H1 (cell line): ENCODE measurements at regions not wholly inside any gene's neighbourhood (a gene's known extent, or its start where the extent isn't known, plus 50 kb on each side); places are given as distances from the start of the nearest gene placed in this dataset.

Experiments used
- CTCF ChIA-PET: fragments of 300-600 bp; sonication (Branson Sonifier 250); formaldehyde crosslinking; loops from one replicate; lab custom pipeline; 2021; ENCODE audit not compliant: partially characterized antibody; lab: Charles Lee
- POLR2A ChIA-PET: fragments of 300-600 bp; sonication (Branson Sonifier 250); formaldehyde crosslinking; loops from one replicate; lab custom pipeline; 2021; ENCODE audit warnings: inconsistent platforms; ENCODE audit not compliant: partially characterized antibody; lab: Charles Lee
- DNase-seq, 2 experiments: peaks; one replicate each; pipeline versions ENCODE4 v3.0.0 to v3.0.0-alpha.2; 2010 to 2022; ENCODE audit warnings: low spot score in 2 of 2, low read depth in 1 of 2, mixed read lengths in 1 of 2
- FAIRE-seq: peaks from 2 replicates; lab custom pipeline; 2011; peaks lifted over from hg19 to GRCh38; lab: Jason Lieb, UNC
- H2AFZ ChIP-seq: 2 replicates; pipeline ENCODE4 v1.8.1; 2012; ENCODE audit warnings: low read length, inconsistent platforms
- H2AK5ac ChIP-seq: 2 replicates; pipeline ENCODE4 v1.6.1; 2013; ENCODE audit warnings: low read depth, low read length
- H2BK120ac ChIP-seq: replicated peaks from 2 replicates; pipeline ENCODE3; 2013; ENCODE audit warnings: low read depth, low read length, inconsistent platforms
- H2BK12ac ChIP-seq: 2 replicates; pipeline ENCODE4 v1.6.1; 2013; ENCODE audit warnings: low read depth, low read length
- H2BK15ac ChIP-seq: 2 replicates; pipeline ENCODE4 v1.6.1; 2013; ENCODE audit warnings: low read length
- H2BK20ac ChIP-seq: 2 replicates; pipeline ENCODE4 v1.6.1; 2013; ENCODE audit warnings: low read length
- H2BK5ac ChIP-seq: 2 replicates; pipeline ENCODE4 v1.6.1; 2013; ENCODE audit warnings: low read depth, low read length
- H3K14ac ChIP-seq: 2 replicates; pipeline ENCODE4 v1.6.1; 2013; ENCODE audit warnings: inconsistent platforms; ENCODE audit not compliant: insufficient read length
- H3K18ac ChIP-seq: 2 replicates; pipeline ENCODE4 v1.6.1; 2013; ENCODE audit warnings: low read length; ENCODE audit errors: extremely low read depth
- H3K23ac ChIP-seq: 2 replicates; pipeline ENCODE4 v1.6.1; 2013; ENCODE audit warnings: inconsistent platforms; ENCODE audit not compliant: insufficient read length
- H3K23me2 ChIP-seq: 2 replicates; pipeline ENCODE4 v1.6.1; 2013; ENCODE audit warnings: low read depth, low read length
- H3K27ac ChIP-seq: 2 replicates; pipeline ENCODE4 v1.6.1; 2011; ENCODE audit warnings: low read depth, low read length, inconsistent platforms
- H3K27me3 ChIP-seq, 4 experiments: replicated peaks in 1 of 4; 1 replicate in 1 of 4; 2 replicates in 3 of 4; pipeline versions ENCODE4 v1.6.1 to v1.8.1; 2011 to 2013; ENCODE audit warnings: low read length in 3 of 4, mild to moderate bottlenecking in 3 of 4, inconsistent platforms in 2 of 4, mixed read lengths in 2 of 4, moderate library complexity in 1 of 4; ENCODE audit not compliant: control insufficient read depth in 3 of 4, insufficient read depth in 3 of 4; ENCODE audit errors: extremely low read depth in 1 of 4
- H3K36me3 ChIP-seq, 4 experiments: 2 replicates each; pipeline versions ENCODE4 v1.6.1 to v1.8.1; 2011 to 2013; ENCODE audit warnings: mild to moderate bottlenecking in 4 of 4, low read length in 3 of 4, moderate library complexity in 2 of 4, control low read depth in 1 of 4, inconsistent platforms in 1 of 4; ENCODE audit not compliant: insufficient read depth in 4 of 4, control insufficient read depth in 2 of 4
- H3K4ac ChIP-seq: replicated peaks from 2 replicates; pipeline ENCODE3; 2013; ENCODE audit warnings: low read length, low read depth, mixed read lengths, inconsistent platforms; ENCODE audit not compliant: insufficient read length
- H3K4me1 ChIP-seq, 4 experiments: replicated peaks in 1 of 4; 1 replicate in 1 of 4; 2 replicates in 3 of 4; pipeline versions ENCODE4 v1.6.1 to v1.8.1; 2011 to 2013; ENCODE audit warnings: low read length in 3 of 4, inconsistent platforms in 2 of 4, mixed read lengths in 1 of 4; ENCODE audit not compliant: insufficient read depth in 4 of 4, control insufficient read depth in 3 of 4
- H3K4me2 ChIP-seq, 2 experiments: 2 replicates each; pipeline versions ENCODE4 v1.6.1 to v1.8.1; 2011 to 2013; ENCODE audit warnings: low read depth in 2 of 2, low read length in 2 of 2, control low read depth in 1 of 2, inconsistent platforms in 1 of 2, mild to moderate bottlenecking in 1 of 2; ENCODE audit not compliant: insufficient read depth in 1 of 2
- H3K4me3 ChIP-seq, 4 experiments: fragments of 200-600, 300-600 bp in 1 of 4; sonication (generic), shearing (Covaris generic), sonication (Bioruptor Twin) in 1 of 4; 2 replicates each; pipeline versions ENCODE4 v1.5.1 to v1.8.1; 2011 to 2016; ENCODE audit warnings: low read length in 4 of 4, low read depth in 3 of 4, control low read depth in 2 of 4, inconsistent platforms in 2 of 4, mild to moderate bottlenecking in 2 of 4, mixed read lengths in 1 of 4, moderate library complexity in 1 of 4; ENCODE audit not compliant: insufficient read depth in 2 of 4; ENCODE audit errors: extremely low read depth in 1 of 4
- H3K56ac ChIP-seq: replicated peaks from 2 replicates; pipeline ENCODE3; 2013; ENCODE audit warnings: low read depth, mild to moderate bottlenecking, mixed read lengths, low read length, inconsistent platforms; ENCODE audit not compliant: insufficient read length
- H3K79me1 ChIP-seq: 2 replicates; pipeline ENCODE4 v1.6.1; 2013; ENCODE audit warnings: low read depth, low read length, control low read depth
- H3K79me2 ChIP-seq, 2 experiments: 2 replicates each; pipeline versions ENCODE4 v1.6.1 to v1.8.1; 2012 to 2013; ENCODE audit warnings: low read length in 2 of 2, mild to moderate bottlenecking in 2 of 2, inconsistent platforms in 1 of 2; ENCODE audit not compliant: insufficient read depth in 2 of 2, control insufficient read depth in 1 of 2
- H3K9ac ChIP-seq, 4 experiments: replicated peaks in 1 of 4; 1 replicate in 1 of 4; 2 replicates in 3 of 4; pipeline versions ENCODE4 v1.6.1 to v1.8.1; 2011 to 2013; ENCODE audit warnings: low read depth in 3 of 4, low read length in 3 of 4, control low read depth in 2 of 4, mild to moderate bottlenecking in 2 of 4, moderate library complexity in 2 of 4, inconsistent platforms in 1 of 4; ENCODE audit errors: extremely low read depth in 1 of 4
- H3K9me3 ChIP-seq, 2 experiments: 2 replicates each; pipeline versions ENCODE4 v1.6.1 to v1.8.1; 2012 to 2013; ENCODE audit warnings: mild to moderate bottlenecking in 2 of 2, moderate library complexity in 2 of 2, control low read depth in 1 of 2, inconsistent platforms in 1 of 2, low read depth in 1 of 2, low read length in 1 of 2, mixed read lengths in 1 of 2; ENCODE audit not compliant: insufficient read depth in 2 of 2
- H4K20me1 ChIP-seq, 2 experiments: replicated peaks in 1 of 2; 2 replicates each; pipeline versions ENCODE3 to v1.8.1; 2011 to 2013; ENCODE audit warnings: inconsistent platforms in 2 of 2, low read length in 2 of 2, mild to moderate bottlenecking in 1 of 2; ENCODE audit not compliant: insufficient read depth in 2 of 2, control insufficient read depth in 1 of 2
- H4K5ac ChIP-seq: 2 replicates; pipeline ENCODE4 v1.6.1; 2013; ENCODE audit warnings: low read length, low read depth, mixed read lengths, inconsistent platforms; ENCODE audit not compliant: insufficient read length
- H4K8ac ChIP-seq: 2 replicates; pipeline ENCODE4 v1.8.0; 2013; ENCODE audit warnings: mild to moderate bottlenecking, moderate library complexity, low read length, inconsistent platforms; ENCODE audit not compliant: insufficient read depth; ENCODE audit errors: extremely low read depth
- H4K91ac ChIP-seq: replicated peaks from 2 replicates; pipeline ENCODE3; 2013; ENCODE audit warnings: low read length, mixed read lengths, inconsistent platforms; ENCODE audit not compliant: insufficient read length
- BACH1 ChIP-seq: IDR thresholded peaks from 2 replicates; pipeline ENCODE4 v1.6.1; 2012; ENCODE audit warnings: low read length, improper control_type of control experiment
- CBX5 ChIP-seq: fragments of 300-800, 300-1000 bp; sonication (generic); IDR thresholded peaks from 2 replicates; pipeline ENCODE4 v1.7.1; 2016; ENCODE audit warnings: antibody characterized with exemption, low read length, low read depth
- CEBPB ChIP-seq: IDR thresholded peaks from 2 replicates; pipeline ENCODE4 v1.6.1; 2012; ENCODE audit warnings: low read depth, low read length
- EP300 ChIP-seq, 2 experiments: IDR thresholded peaks; 1 replicate in 1 of 2; 2 replicates in 1 of 2; pipeline ENCODE4 v1.6.1; 2011 to 2012; ENCODE audit warnings: low read depth in 2 of 2, low read length in 2 of 2, mild to moderate bottlenecking in 2 of 2, borderline replicate concordance in 1 of 2, inconsistent platforms in 1 of 2, moderate library complexity in 1 of 2
- FOSL1 ChIP-seq: IDR thresholded peaks from 2 replicates; pipeline ENCODE4 v1.6.1; 2011; ENCODE audit warnings: mild to moderate bottlenecking, low read depth, low read length, moderate library complexity; ENCODE audit not compliant: insufficient read depth
- RAD21 ChIP-seq, 2 experiments: IDR thresholded peaks in 1 of 2; conservative IDR thresholded peaks in 1 of 2; 2 replicates each; pipeline ENCODE4 v1.6.1; 2011; ENCODE audit warnings: low read depth in 2 of 2, low read length in 2 of 2, improper control_type of control experiment in 1 of 2, inconsistent platforms in 1 of 2, mild to moderate bottlenecking in 1 of 2, moderate library complexity in 1 of 2
- SIX5 ChIP-seq: IDR thresholded peaks from 2 replicates; pipeline ENCODE4 v1.6.1; 2011; ENCODE audit warnings: mild to moderate bottlenecking, low read depth, low read length
- SP1 ChIP-seq: IDR thresholded peaks from 2 replicates; pipeline ENCODE4 v1.6.1; 2011; ENCODE audit warnings: low read depth, low read length
- SP4 ChIP-seq: IDR thresholded peaks from 2 replicates; pipeline ENCODE4 v1.6.1; 2012; ENCODE audit warnings: low read length, inconsistent platforms
- WGBS, 2 experiments: shearing (Covaris generic) in 1 of 2; methylation state at CpG; one replicate each; pipeline versions ENCODE4 v1.1.6 to v1.1.7; 2013 to 2015; ENCODE audit warnings: low lambda C conversion rate in 2 of 2, mixed read lengths in 2 of 2, inconsistent platforms in 1 of 2, low coverage in 1 of 2, missing lambda C conversion rate in 1 of 2; ENCODE audit not compliant: insufficient replicate concordance in 2 of 2, insufficient coverage in 1 of 2, insufficient read length in 1 of 2; ENCODE audit errors: extremely low coverage in 1 of 2, missing lambda C conversion rate in 1 of 2; 5-methylcytosine and 5-hydroxymethylcytosine counted together

DNA sequence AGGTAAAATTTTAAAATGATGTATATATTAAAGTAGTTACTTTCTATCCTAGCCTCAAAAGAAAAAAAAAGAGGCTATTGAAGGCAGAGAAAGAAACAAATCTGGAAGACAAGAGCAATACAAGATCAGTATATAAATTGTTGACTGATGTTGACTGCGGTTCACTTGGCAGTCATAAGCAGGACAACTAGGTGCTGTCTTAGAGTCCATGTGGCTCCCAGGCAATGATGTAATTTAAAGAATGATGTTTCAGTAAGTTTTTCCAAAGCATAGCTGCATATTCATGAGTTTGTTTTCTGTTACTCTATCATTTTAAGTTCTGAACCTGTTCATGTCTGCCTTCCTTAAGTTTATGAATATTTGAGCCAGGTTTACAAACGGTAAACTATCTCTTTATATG, 630.2 kb downstream of the FAT4 start:
- Histone ChIP-seq H2BK15ac (no peak overlapping the region), H3K23ac (no peak overlapping the region), H3K4me2 (no peak overlapping the region), H3K79me2 (no peaks in the 10 kb centered on the region), H3K23me2 (no peaks in the 10 kb centered on the region), H4K8ac (no peak overlapping the region), H3K56ac (no peak overlapping the region), H3K27ac (no peak overlapping the region), H3K27me3 (no peaks in the 10 kb centered on the region), H4K91ac (no peak overlapping the region), H2BK5ac (no peak overlapping the region), H2AFZ (no peak overlapping the region), H3K79me1 (no peaks in the 10 kb centered on the region), H4K20me1 (no peaks in the 10 kb centered on the region), H3K36me3 (no peaks in the 10 kb centered on the region), H3K4ac (no peak overlapping the region), H2BK120ac (no peak overlapping the region), H2BK12ac (no peak overlapping the region), H3K9ac (no peak overlapping the region), H2BK20ac (no peak overlapping the region), H4K5ac (no peak overlapping the region), H3K14ac (no peak overlapping the region), H2AK5ac (no peak overlapping the region), H3K4me1 (no peaks in the 10 kb centered on the region), H3K4me3 (no peak overlapping the region), H3K9me3 (no peaks in the 10 kb centered on the region), H3K18ac (no peak overlapping the region)
- DNase-seq (no peak), FAIRE-seq (no peak)
- TF ChIP-seq CEBPB: no peak
- TF ChIP-seq EP300 (IDR thresholded peaks at IDR 0.05; ENCODE audit: borderline replicate concordance in 1 of 2, low read depth in 2 of 2, low read length in 2 of 2): no peak
- TF ChIP-seq BACH1: no peak
- no peak for TF ChIP-seq SP4
- TF ChIP-seq FOSL1: no peak
- no peak for TF ChIP-seq SIX5
- no peak for TF ChIP-seq RAD21 (IDR thresholded peaks at IDR 0.05 in 1 of 2, conservative IDR thresholded peaks at IDR 0.05 in 1 of 2; ENCODE audit: low read depth in 2 of 2, low read length in 2 of 2)
- TF ChIP-seq CBX5: no peak
- no peak for TF ChIP-seq SP1
- WGBS, 2 experiments: 93% methylated on average over 2 of the region's 2 CpGs; no CpG with 5 or more reads in 1 of the 2 experiments
- POLR2A ChIA-PET: no interaction called here
- CTCF ChIA-PET: no interaction called here
